Tibial artery (tissue), 4 donors: ENCODE measurements at regions not wholly inside any gene's neighbourhood (a gene's known extent, or its start where the extent isn't known, plus 50 kb on each side); places are given as distances from the start of the nearest gene placed in this dataset.

ENCODE experiments used
- DNase-seq, 2 donors: peaks; one replicate each; pipeline ENCODE4 v3.0.0-alpha.2; 2019
- H3K27ac ChIP-seq, 2 donors: fragments of 200-600 bp; sonication (generic) in 1 of 2; 1 replicate in 1 of 2; 2 replicates in 1 of 2; pipeline ENCODE4 v1.5.1; 2018 to 2019; ENCODE audit warnings: mild to moderate bottlenecking in 1 of 2
- H3K27me3 ChIP-seq, 2 donors: fragments of 200-600 bp; sonication (generic) in 1 of 2; one replicate each; pipeline versions ENCODE4 v1.5.1 to v1.6.0; 2016 to 2019
- H3K36me3 ChIP-seq, 3 donors: fragments of 200-600 bp; sonication (generic) in 2 of 3; one replicate each; pipeline ENCODE4 v1.5.1; 2016 to 2019; ENCODE audit warnings: mild to moderate bottlenecking in 2 of 3
- H3K4me1 ChIP-seq, 4 donors: fragments of 200-600 bp; sonication (generic) in 2 of 4; 1 replicate in 3 of 4; 2 replicates in 1 of 4; pipeline ENCODE4 v1.5.1; 2016 to 2019
- H3K4me3 ChIP-seq, 2 donors: fragments of 200-600 bp; sonication (generic) in 1 of 2; 1 replicate in 1 of 2; 2 replicates in 1 of 2; pipeline ENCODE4 v1.5.1; 2018 to 2019; ENCODE audit warnings: mild to moderate bottlenecking in 2 of 2
- H3K9me3 ChIP-seq, 3 donors: fragments of 200-600 bp; sonication (generic) in 1 of 3; one replicate each; pipeline ENCODE4 v1.5.1; 2016 to 2019
- CTCF ChIP-seq, 2 experiments: fragments of 200-600 bp in 1 of 2; fragments of 450-650 bp in 1 of 2; IDR thresholded peaks; one replicate each; pipeline ENCODE4 v1.5.1; 2017 to 2019; ENCODE audit warnings: antibody characterized with exemption in 2 of 2, mild to moderate bottlenecking in 1 of 2, moderate library complexity in 1 of 2
- intact Hi-C: fragments of 100-400 bp; cut with DNase I; formaldehyde crosslinking; loops from one replicate; pipeline ENCODE4 v1.15.0; 2023; ENCODE audit warnings: low total_unique reads

DNA sequence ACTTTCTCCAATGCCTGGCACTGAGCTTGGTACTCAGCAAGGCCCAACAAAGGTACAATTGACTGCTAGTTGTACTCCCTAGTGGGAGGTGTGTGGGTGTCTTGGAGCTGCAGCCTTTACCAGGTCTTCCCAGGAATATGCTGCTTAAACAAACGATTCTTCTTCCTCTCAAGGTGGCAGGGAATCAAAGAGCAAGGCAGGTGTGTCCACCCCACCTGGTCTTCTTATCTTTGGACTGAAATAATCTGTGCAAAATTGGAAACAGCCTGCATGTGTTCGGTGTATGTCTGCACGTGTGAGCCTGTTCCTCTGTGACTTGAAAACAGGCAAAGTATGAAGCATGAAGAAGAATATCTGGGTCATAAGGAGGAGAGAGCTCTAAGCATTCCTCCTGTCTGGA, 235.3 kb downstream of the PTTG2 start:
- intact Hi-C loops, result no loop called here
- no peak for DNase-seq
- H3K4me1 ChIP-seq, result peaks cover 0 to 17% (median 14%) of the 10 kb centered on the region in 4 donors
- H3K9me3 ChIP-seq, result no peaks in the 10 kb centered on the region
- H3K27me3 ChIP-seq, result no peaks in the 10 kb centered on the region
- no peak for TF ChIP-seq CTCF (IDR thresholded peaks at IDR 0.05)
- H3K4me3 ChIP-seq, result no peak overlapping the region
- H3K36me3 ChIP-seq, result no peaks in the 10 kb centered on the region
- H3K27ac ChIP-seq, result no peak overlapping the region

DNA sequence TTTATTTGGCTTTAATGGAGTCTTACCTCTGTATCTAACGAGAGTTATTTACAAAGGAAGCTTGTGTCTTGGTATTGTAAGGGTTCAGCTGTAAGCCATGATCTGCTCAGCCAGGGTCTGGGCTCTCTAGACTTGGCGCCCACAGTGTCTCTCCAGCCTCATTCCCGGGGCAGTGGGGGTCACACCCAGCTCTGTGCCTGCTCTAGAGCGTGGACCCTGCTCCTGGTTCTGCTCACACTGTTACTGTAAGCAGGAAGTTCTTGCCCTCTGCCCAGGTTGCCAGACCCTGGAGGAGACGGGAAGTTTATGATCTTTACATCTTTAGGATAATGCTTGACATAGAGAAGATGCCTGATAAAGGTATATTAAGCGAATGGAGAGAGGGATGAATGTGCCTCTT, 235.7 kb downstream of the PTTG2 start:
- no peaks in the 10 kb centered on the region for H3K27me3 ChIP-seq
- no peaks in the 10 kb centered on the region for H3K9me3 ChIP-seq
- H3K27ac ChIP-seq, result no peak overlapping the region
- TF ChIP-seq CTCF (IDR thresholded peaks at IDR 0.05), result no peak
- intact Hi-C loops, result no loop called here
- DNase-seq, result no peak
- H3K4me1 ChIP-seq, result peaks cover 0 to 13% (median 11%) of the 10 kb centered on the region in 4 donors
- H3K36me3 ChIP-seq, result no peaks in the 10 kb centered on the region
- H3K4me3 ChIP-seq, result no peak overlapping the region

GRCh38 chr4:38202242-38202641, 242.0 kb downstream of the PTTG2 start:
- Histone ChIP-seq H3K4me1 (peaks cover 0 to 16% (median 0%) of the 10 kb centered on the region in 4 donors), H3K9me3 (no peaks in the 10 kb centered on the region), H3K27me3 (no peaks in the 10 kb centered on the region), H3K27ac (no peak overlapping the region), H3K36me3 (no peaks in the 10 kb centered on the region), H3K4me3 (no peak overlapping the region)
- no peak for TF ChIP-seq CTCF (IDR thresholded peaks at IDR 0.05)
- DNase-seq, result no peak
- intact Hi-C loops, result no loop called here

GRCh38 chr4:38203609-38204008, 243.4 kb downstream of the PTTG2 start:
- peaks cover 0 to 16% (median 0%) of the 10 kb centered on the region in 4 donors for H3K4me1 ChIP-seq
- no peaks in the 10 kb centered on the region for H3K27me3 ChIP-seq
- TF ChIP-seq CTCF (IDR thresholded peaks at IDR 0.05), result no peak
- peak overlapping the region in 1 of 2 donors; percentile 48 for H3K27ac ChIP-seq
- H3K4me3 ChIP-seq, result no peak overlapping the region
- no peak for DNase-seq
- intact Hi-C loops, result loop anchor here (2.0 kb wide), 1 partner anchor 33 kb away; no protein-coding TSS in a partner anchor
- H3K36me3 ChIP-seq, result no peaks in the 10 kb centered on the region
- H3K9me3 ChIP-seq, result no peaks in the 10 kb centered on the region

DNA sequence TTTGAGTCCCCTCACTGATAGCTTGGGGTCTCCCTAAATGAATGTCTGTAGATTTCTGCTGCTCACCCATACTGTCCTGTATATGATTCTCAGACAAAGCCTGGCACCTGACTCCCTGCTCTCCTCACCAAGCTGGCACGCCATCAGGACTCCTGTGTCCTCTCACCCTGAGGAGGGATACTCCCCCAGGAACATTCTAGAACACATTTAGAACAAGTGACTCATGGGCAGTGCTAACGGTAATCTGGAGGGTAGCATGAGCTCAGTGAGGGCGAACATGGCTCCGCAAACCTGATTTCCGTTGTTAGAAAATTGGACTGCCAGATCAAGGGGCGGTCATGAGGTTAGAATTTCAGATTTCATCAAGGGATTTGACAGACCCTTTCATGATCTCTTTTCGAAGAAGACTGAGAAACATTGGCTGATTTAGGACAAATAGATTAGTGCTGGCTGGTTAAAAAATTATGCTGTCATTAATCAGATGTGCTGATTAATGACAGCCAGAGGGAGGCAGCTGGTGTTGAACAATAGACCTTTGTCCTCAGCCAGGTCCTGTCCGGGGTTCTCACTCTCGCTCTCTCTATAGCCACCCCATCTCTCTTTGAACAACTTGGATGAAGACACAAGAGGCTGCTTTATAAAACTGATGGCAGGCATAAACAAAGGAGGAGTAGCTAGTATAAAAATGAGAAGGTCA, 244.3 kb downstream of the PTTG2 start:
- Histone ChIP-seq H3K27me3 (no peaks in the 10 kb centered on the region), H3K4me3 (no peak overlapping the region), H3K4me1 (peaks cover 0 to 16% (median 0%) of the 10 kb centered on the region in 4 donors), H3K27ac (peak overlapping the region in 1 of 2 donors; percentile 48), H3K9me3 (no peaks in the 10 kb centered on the region), H3K36me3 (no peaks in the 10 kb centered on the region)
- DNase-seq, result no peak
- no peak for TF ChIP-seq CTCF (IDR thresholded peaks at IDR 0.05)
- intact Hi-C loops, result loop anchor here (2.0 kb wide), 1 partner anchor 32 kb away; no protein-coding TSS in a partner anchor
